Esophagus muscularis mucosa (tissue), 3 donors: ENCODE measurements at regions not wholly inside any gene's neighbourhood (a gene's known extent, or its start where the extent isn't known, plus 50 kb on each side); places are given as distances from the start of the nearest gene placed in this dataset.

Experiments used
- POLR2AphosphoS5 ChIP-seq, 2 donors: sonication (generic); formaldehyde crosslinking; IDR thresholded peaks; one replicate each; pipeline ENCODE4 v1.6.1; 2017; ENCODE audit warnings: antibody characterized with exemption in 2 of 2
- TF ChIP-seq, protein P1 (sequence below), 3 experiments: fragments of 200-600 bp in 2 of 3; fragments of 450-650 bp in 1 of 3; sonication (generic) in 2 of 3; IDR thresholded peaks; one replicate each; pipeline ENCODE4 v1.5.1; 2017 to 2019; ENCODE audit warnings: antibody characterized with exemption in 3 of 3, mild to moderate bottlenecking in 2 of 3, moderate library complexity in 1 of 3

DNA sequence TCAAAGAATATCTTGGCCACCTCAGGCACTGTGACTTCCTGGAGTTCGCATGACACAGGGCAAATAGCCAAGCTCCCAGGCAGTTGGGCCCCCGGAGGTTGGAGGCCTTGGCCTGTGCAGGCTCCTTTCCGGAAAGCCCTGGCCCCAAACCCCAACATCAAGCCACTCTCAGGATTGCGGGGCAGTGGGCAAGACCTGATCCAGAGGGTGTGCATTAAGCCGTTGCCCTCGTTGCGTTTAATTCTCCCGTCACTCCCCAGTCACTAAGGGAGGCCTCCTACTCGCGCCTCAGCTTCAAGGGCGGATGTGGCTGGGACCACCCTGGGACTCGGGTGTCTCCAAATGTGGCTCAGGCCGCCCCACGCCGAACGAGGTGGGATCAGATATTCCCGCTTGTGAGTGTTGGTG, 60.1 kb downstream of the TMEM174 start:
- TF ChIP-seq, protein P1, sequence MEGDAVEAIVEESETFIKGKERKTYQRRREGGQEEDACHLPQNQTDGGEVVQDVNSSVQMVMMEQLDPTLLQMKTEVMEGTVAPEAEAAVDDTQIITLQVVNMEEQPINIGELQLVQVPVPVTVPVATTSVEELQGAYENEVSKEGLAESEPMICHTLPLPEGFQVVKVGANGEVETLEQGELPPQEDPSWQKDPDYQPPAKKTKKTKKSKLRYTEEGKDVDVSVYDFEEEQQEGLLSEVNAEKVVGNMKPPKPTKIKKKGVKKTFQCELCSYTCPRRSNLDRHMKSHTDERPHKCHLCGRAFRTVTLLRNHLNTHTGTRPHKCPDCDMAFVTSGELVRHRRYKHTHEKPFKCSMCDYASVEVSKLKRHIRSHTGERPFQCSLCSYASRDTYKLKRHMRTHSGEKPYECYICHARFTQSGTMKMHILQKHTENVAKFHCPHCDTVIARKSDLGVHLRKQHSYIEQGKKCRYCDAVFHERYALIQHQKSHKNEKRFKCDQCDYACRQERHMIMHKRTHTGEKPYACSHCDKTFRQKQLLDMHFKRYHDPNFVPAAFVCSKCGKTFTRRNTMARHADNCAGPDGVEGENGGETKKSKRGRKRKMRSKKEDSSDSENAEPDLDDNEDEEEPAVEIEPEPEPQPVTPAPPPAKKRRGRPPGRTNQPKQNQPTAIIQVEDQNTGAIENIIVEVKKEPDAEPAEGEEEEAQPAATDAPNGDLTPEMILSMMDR (IDR thresholded peaks at IDR 0.05): no peak
- no peak for TF ChIP-seq POLR2AphosphoS5 (IDR thresholded peaks at IDR 0.05)
